ENCODE measurements at regions not wholly inside any gene's neighbourhood (a gene's known extent, or its start where the extent isn't known, plus 50 kb on each side); places are given as distances from the start of the nearest gene placed in this dataset.

DNA sequence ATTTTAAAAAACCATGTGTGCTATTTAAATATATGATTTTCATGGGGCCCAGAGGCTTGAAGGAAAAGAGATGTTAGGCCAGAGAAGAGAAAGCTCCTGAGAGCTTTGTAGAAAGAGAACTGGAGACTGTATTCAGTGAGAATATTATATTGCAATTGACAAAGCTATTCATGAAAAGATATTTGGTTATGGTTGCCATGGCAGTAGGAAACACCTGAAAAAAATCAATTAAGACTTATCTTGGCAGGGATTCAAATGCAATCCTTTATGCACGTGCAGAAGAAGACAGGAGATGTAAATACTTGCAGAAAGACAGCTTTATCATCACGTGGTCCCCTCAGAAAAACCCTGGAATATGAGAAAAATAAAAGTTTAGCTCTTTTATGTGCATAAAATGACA, 636.0 kb upstream of the TBL1XR1 start:
- TF ChIP-seq SIN3A (IDR thresholded peaks at IDR 0.05; ENCODE audit: borderline replicate concordance, insufficient read depth, low read length) (no peak), POLR2AphosphoS5 (IDR thresholded peaks at IDR 0.05; ENCODE audit: low read depth, low read length) (no peak), REST (IDR thresholded peaks at IDR 0.05; ENCODE audit: insufficient read depth in 1 of 2, low read depth in 2 of 2, low read length in 2 of 2) (no peak), FOXP2 (optimal IDR thresholded peaks at IDR 0.05; ENCODE audit: borderline replicate concordance, extremely low read depth, extremely low read length, insufficient read depth) (no peak), TAF1 (IDR thresholded peaks at IDR 0.05; ENCODE audit: borderline replicate concordance, insufficient read depth, low read length) (no peak)
